Suprapubic skin (tissue), 4 donors: ENCODE measurements at regions not wholly inside any gene's neighbourhood (a gene's known extent, or its start where the extent isn't known, plus 50 kb on each side); places are given as distances from the start of the nearest gene placed in this dataset.

Source experiments
- DNase-seq, 2 donors: peaks; one replicate each; pipeline ENCODE4 v3.0.0-alpha.2; 2019; ENCODE audit warnings: low spot score in 2 of 2
- H3K27ac ChIP-seq: fragments of 200-600 bp; sonication (generic); one replicate; pipeline ENCODE4 v1.5.1; 2019
- H3K27me3 ChIP-seq: fragments of 200-600 bp; sonication (generic); one replicate; pipeline ENCODE4 v1.5.1; 2019
- H3K36me3 ChIP-seq: fragments of 200-600 bp; sonication (generic); one replicate; pipeline ENCODE4 v1.5.1; 2019
- H3K4me1 ChIP-seq: fragments of 200-600 bp; sonication (generic); one replicate; pipeline ENCODE4 v1.5.1; 2019
- H3K4me3 ChIP-seq: fragments of 200-600 bp; sonication (generic); one replicate; pipeline ENCODE4 v1.5.1; 2019; ENCODE audit warnings: mild to moderate bottlenecking
- H3K9me3 ChIP-seq: fragments of 200-600 bp; sonication (generic); one replicate; pipeline ENCODE4 v1.5.1; 2019
- CTCF ChIP-seq, 2 donors: fragments of 200-600 bp in 1 of 2; fragments of 450-650 bp in 1 of 2; sonication (generic) in 1 of 2; IDR thresholded peaks; one replicate each; pipeline ENCODE4 v1.5.1; 2016 to 2019; ENCODE audit warnings: antibody characterized with exemption in 2 of 2, mild to moderate bottlenecking in 1 of 2, moderate library complexity in 1 of 2
- EP300 ChIP-seq: sonication (generic); formaldehyde crosslinking; IDR thresholded peaks from one replicate; pipeline ENCODE4 v1.6.1; 2017; ENCODE audit warnings: antibody characterized with exemption
- POLR2A ChIP-seq, 2 donors: fragments of 450-650 bp; IDR thresholded peaks; one replicate each; pipeline ENCODE4 v1.6.1; 2017; ENCODE audit warnings: antibody characterized with exemption in 2 of 2, mild to moderate bottlenecking in 2 of 2, moderate library complexity in 2 of 2
- POLR2AphosphoS5 ChIP-seq, 3 donors: sonication (generic); formaldehyde crosslinking; IDR thresholded peaks; one replicate each; pipeline ENCODE4 v1.6.1; 2017; ENCODE audit warnings: antibody characterized with exemption in 3 of 3
- WGBS: methylation state at CpG from one replicate; pipeline ENCODE4 v1.1.5; 2018; 5-methylcytosine and 5-hydroxymethylcytosine counted together

GRCh38 chr15:93305306-93305705, 216.3 kb upstream of the RGMA start:
- Histone ChIP-seq H3K27me3 (no peaks in the 10 kb centered on the region), H3K4me1 (peaks cover 3% of the 10 kb centered on the region), H3K36me3 (no peaks in the 10 kb centered on the region), H3K27ac (no peak overlapping the region), H3K4me3 (no peak overlapping the region), H3K9me3 (no peaks in the 10 kb centered on the region)
- 56% methylated on average over 2 of the region's 2 CpGs for WGBS
- DNase-seq = no peak
- TF ChIP-seq CTCF (IDR thresholded peaks at IDR 0.05) (no peak), POLR2A (IDR thresholded peaks at IDR 0.05) (no peak), EP300 (no peak), POLR2AphosphoS5 (IDR thresholded peaks at IDR 0.05) (no peak)

- Histone ChIP-seq H3K4me1 (peaks cover 6% of the 10 kb centered on the region), H3K27ac (peak overlapping the region; percentile 64), H3K36me3 (no peaks in the 10 kb centered on the region), H3K27me3 (no peaks in the 10 kb centered on the region), H3K4me3 (no peak overlapping the region), H3K9me3 (no peaks in the 10 kb centered on the region)
- WGBS = 62% methylated on average over 6 of the region's 6 CpGs
- no peak for DNase-seq
- TF ChIP-seq CTCF (IDR thresholded peaks at IDR 0.05) (no peak), EP300 (no peak), POLR2A (IDR thresholded peaks at IDR 0.05) (no peak), POLR2AphosphoS5 (IDR thresholded peaks at IDR 0.05) (no peak)
These were observed 213.2 kb upstream of the RGMA start for GRCh38 chr15:93302080-93302765.

DNA sequence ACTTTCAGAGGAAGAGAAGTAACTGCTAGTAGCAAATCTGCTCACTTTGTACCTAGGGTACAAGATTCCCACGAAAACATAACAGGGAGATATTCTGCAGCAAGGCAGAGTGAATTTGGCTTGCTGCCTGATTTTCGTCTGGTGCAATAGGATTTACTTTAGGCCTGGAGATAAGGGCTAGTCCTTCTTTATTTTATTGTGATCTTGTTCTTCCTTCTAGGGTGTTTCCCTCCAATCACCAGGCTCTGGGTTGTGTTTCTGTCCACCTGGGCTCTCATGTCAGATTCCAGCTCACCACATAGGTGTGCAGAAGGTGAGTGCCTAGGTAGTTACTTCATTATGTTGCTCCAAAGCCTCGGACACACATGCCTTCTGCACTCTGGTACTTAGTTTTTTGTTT, 211.8 kb upstream of the RGMA start:
- no peaks in the 10 kb centered on the region for H3K9me3 ChIP-seq
- H3K4me3 ChIP-seq = no peak overlapping the region
- no peaks in the 10 kb centered on the region for H3K36me3 ChIP-seq
- WGBS = 70% methylated on average over 3 of the region's 3 CpGs
- H3K4me1 ChIP-seq = peaks cover 6% of the 10 kb centered on the region
- TF ChIP-seq CTCF (IDR thresholded peaks at IDR 0.05) (no peak), POLR2AphosphoS5 (IDR thresholded peaks at IDR 0.05) (no peak), EP300 (no peak)
- H3K27ac ChIP-seq = no peak overlapping the region
- H3K27me3 ChIP-seq = no peaks in the 10 kb centered on the region
- DNase-seq = no peak

- no peak overlapping the region for H3K4me3 ChIP-seq
- no peak overlapping the region for H3K27ac ChIP-seq
- H3K36me3 ChIP-seq = no peaks in the 10 kb centered on the region
- no peaks in the 10 kb centered on the region for H3K27me3 ChIP-seq
- 96% methylated on average over 6 of the region's 6 CpGs for WGBS
- DNase-seq = no peak
- no peaks in the 10 kb centered on the region for H3K9me3 ChIP-seq
- H3K4me1 ChIP-seq = peaks cover 6% of the 10 kb centered on the region
- TF ChIP-seq CTCF (IDR thresholded peaks at IDR 0.05) (no peak), POLR2A (IDR thresholded peaks at IDR 0.05) (no peak), POLR2AphosphoS5 (IDR thresholded peaks at IDR 0.05) (no peak), EP300 (no peak)
These were observed 210.7 kb upstream of the RGMA start for GRCh38 chr15:93299675-93300074.

DNA sequence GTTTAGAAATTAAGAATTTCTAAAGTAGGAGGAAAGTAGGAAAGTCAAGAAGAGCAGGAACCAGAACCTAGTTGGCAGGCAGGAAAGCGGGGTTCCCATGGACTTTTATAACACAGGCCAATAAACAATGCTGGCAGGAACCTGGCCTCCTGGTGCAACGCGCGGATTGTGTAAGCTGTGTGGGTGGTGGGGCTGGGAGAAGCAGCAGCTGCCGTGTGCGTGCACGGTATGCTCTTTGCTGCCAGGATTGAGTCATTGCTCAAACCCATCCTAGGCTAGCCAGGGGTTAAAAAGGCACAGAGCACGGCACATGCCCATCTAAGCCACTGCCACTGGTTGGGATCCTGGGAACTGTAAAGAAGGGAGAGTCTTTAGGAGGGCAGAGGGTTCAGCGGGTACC, 209.9 kb upstream of the RGMA start:
- Histone ChIP-seq H3K4me3 (no peak overlapping the region), H3K36me3 (no peaks in the 10 kb centered on the region), H3K9me3 (no peaks in the 10 kb centered on the region), H3K4me1 (peaks cover 6% of the 10 kb centered on the region), H3K27ac (no peak overlapping the region), H3K27me3 (no peaks in the 10 kb centered on the region)
- no peak for DNase-seq
- TF ChIP-seq EP300 (no peak), POLR2AphosphoS5 (IDR thresholded peaks at IDR 0.05) (no peak), POLR2A (IDR thresholded peaks at IDR 0.05) (no peak), CTCF (IDR thresholded peaks at IDR 0.05) (no peak)
- 58% methylated on average over 9 of the region's 9 CpGs for WGBS
